Activated CD8-positive, alpha-beta memory T cell treated with anti-CD3 and anti-CD28 coated beads, Interleukin-2, amount 10 ng/mL, durations not matched to agents 7 days and 5 days (primary cell): ENCODE measurements at regions not wholly inside any gene's neighbourhood (a gene's known extent, or its start where the extent isn't known, plus 50 kb on each side); places are given as distances from the start of the nearest gene placed in this dataset.

Source experiments
- ATAC-seq: fragments of 150-1000 bp; cut with Tn5 transposase; one replicate; pipeline ENCODE4 v1.10.0; 2021; ENCODE audit warnings: moderate library complexity
- CTCF ChIA-PET: fragments of 350-600 bp; sonication (Branson Sonifier 250); formaldehyde crosslinking; loops from one replicate; lab custom pipeline; 2021; ENCODE audit warnings: antibody characterized with exemption; lab: Charles Lee
- DNase-seq: peaks from one replicate; pipeline ENCODE4 v3.0.0-alpha.2; 2020
- H3K27ac Mint-ChIP-seq: one replicate; pipeline ENCODE4 v1.8.0; 2021; ENCODE audit warnings: mild to moderate bottlenecking, mixed read lengths
- H3K27me3 Mint-ChIP-seq: one replicate; pipeline ENCODE4 v1.8.0; 2021; ENCODE audit warnings: mixed read lengths
- H3K36me3 Mint-ChIP-seq: one replicate; pipeline ENCODE4 v1.8.0; 2021; ENCODE audit warnings: mild to moderate bottlenecking, mixed read lengths
- H3K4me1 Mint-ChIP-seq: one replicate; pipeline ENCODE4 v1.8.0; 2021; ENCODE audit warnings: mixed read lengths
- H3K4me3 Mint-ChIP-seq: one replicate; pipeline ENCODE4 v1.8.0; 2021; ENCODE audit warnings: mild to moderate bottlenecking, moderate library complexity, mixed read lengths
- H3K9me3 Mint-ChIP-seq: one replicate; pipeline ENCODE4 v1.8.0; 2022; ENCODE audit warnings: low read depth, mixed read lengths

- ATAC-seq (no peak), DNase-seq (no peak)
- no peak overlapping the region for H3K4me3 Mint-ChIP-seq
- H3K27ac Mint-ChIP-seq = no peak overlapping the region
- H3K4me1 Mint-ChIP-seq = no peaks in the 10 kb centered on the region
- CTCF ChIA-PET = no interaction called here
- H3K9me3 Mint-ChIP-seq = no peaks in the 10 kb centered on the region
- H3K36me3 Mint-ChIP-seq = no peaks in the 10 kb centered on the region
- H3K27me3 Mint-ChIP-seq = no peaks in the 10 kb centered on the region
Measured at GRCh38 chr5:167582886-167583285, 708.6 kb upstream of the WWC1 start.

GRCh38 chr5:167585184-167585583, 706.3 kb upstream of the WWC1 start:
- H3K27me3 Mint-ChIP-seq = no peaks in the 10 kb centered on the region
- no peak overlapping the region for H3K27ac Mint-ChIP-seq
- CTCF ChIA-PET = no interaction called here
- DNase-seq (no peak), ATAC-seq (no peak)
- H3K4me1 Mint-ChIP-seq = no peaks in the 10 kb centered on the region
- no peak overlapping the region for H3K4me3 Mint-ChIP-seq
- H3K9me3 Mint-ChIP-seq = no peaks in the 10 kb centered on the region
- no peaks in the 10 kb centered on the region for H3K36me3 Mint-ChIP-seq

DNA sequence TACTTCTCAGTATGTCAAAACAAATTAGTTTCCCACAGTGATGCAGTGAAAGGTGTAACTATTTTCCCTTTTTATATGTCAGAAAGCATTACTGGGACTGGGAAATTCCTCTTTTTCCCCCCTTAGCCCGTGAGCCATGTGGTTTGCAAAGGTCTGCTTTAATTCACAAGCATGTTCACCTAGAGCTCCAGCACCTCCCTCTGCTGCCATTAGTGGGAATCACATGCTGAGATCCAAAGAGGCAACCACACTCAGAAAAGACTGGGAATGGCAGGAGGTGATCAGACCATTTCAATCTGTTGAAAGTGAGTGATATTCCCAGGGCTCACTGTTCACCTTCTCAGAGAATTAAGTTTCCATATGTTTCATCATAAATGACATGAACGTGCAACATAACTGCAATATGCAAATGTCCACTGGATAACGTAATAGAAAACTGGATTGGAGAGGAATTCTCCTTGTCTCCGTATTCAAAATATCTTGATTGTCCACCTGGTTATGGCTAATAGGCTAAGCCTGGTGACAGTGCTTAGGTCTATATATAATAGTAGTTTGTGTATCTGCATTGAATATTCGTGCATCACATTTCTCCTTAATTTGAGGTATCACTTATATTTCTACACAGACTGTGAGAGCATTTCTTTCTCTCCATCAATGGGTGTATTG, 703.5 kb upstream of the WWC1 start:
- H3K36me3 Mint-ChIP-seq = no peaks in the 10 kb centered on the region
- DNase-seq = no peak
- no peaks in the 10 kb centered on the region for H3K27me3 Mint-ChIP-seq
- no peak overlapping the region for H3K27ac Mint-ChIP-seq
- no peak for ATAC-seq
- no peaks in the 10 kb centered on the region for H3K4me1 Mint-ChIP-seq
- no peak overlapping the region for H3K4me3 Mint-ChIP-seq
- H3K9me3 Mint-ChIP-seq = no peaks in the 10 kb centered on the region
- CTCF ChIA-PET = no interaction called here

- DNase-seq = no peak
- no peaks in the 10 kb centered on the region for H3K36me3 Mint-ChIP-seq
- no peaks in the 10 kb centered on the region for H3K9me3 Mint-ChIP-seq
- no peaks in the 10 kb centered on the region for H3K4me1 Mint-ChIP-seq
- no peak for ATAC-seq
- CTCF ChIA-PET = no interaction called here
- H3K4me3 Mint-ChIP-seq = no peak overlapping the region
- H3K27ac Mint-ChIP-seq = no peak overlapping the region
- no peaks in the 10 kb centered on the region for H3K27me3 Mint-ChIP-seq
Measured at GRCh38 chr5:167592114-167592513, 699.3 kb upstream of the WWC1 start.

GRCh38 chr5:167593329-167594060, 698.0 kb upstream of the WWC1 start:
- DNase-seq (no peak), ATAC-seq (no peak)
- no peaks in the 10 kb centered on the region for H3K27me3 Mint-ChIP-seq
- no peaks in the 10 kb centered on the region for H3K36me3 Mint-ChIP-seq
- H3K27ac Mint-ChIP-seq = no peak overlapping the region
- CTCF ChIA-PET = no interaction called here
- peaks cover 1% of the 10 kb centered on the region for H3K9me3 Mint-ChIP-seq
- no peaks in the 10 kb centered on the region for H3K4me1 Mint-ChIP-seq
- H3K4me3 Mint-ChIP-seq = no peak overlapping the region

DNA sequence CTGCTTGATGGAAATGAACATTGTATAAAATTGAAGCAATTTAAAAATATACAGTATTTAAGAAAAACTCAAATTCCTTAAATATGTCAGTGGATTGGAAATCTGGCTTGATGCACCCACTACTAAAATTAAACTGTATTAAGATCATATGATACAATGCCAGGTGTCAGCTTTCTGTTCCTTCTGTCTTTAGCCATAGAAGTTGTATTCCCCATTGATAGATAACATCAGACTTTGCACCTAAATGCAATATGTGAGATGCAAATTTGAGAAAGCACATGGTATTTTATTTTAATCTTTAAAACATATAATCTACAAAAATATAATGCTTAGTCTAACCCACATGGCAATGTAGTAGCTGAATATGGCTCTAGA, 697.4 kb upstream of the WWC1 start:
- Mint-ChIP-seq H3K27me3 (no peaks in the 10 kb centered on the region), H3K9me3 (peaks cover 1% of the 10 kb centered on the region), H3K4me3 (no peak overlapping the region), H3K36me3 (no peaks in the 10 kb centered on the region), H3K4me1 (no peaks in the 10 kb centered on the region), H3K27ac (no peak overlapping the region)
- CTCF ChIA-PET = no interaction called here
- DNase-seq (no peak), ATAC-seq (no peak)

DNA sequence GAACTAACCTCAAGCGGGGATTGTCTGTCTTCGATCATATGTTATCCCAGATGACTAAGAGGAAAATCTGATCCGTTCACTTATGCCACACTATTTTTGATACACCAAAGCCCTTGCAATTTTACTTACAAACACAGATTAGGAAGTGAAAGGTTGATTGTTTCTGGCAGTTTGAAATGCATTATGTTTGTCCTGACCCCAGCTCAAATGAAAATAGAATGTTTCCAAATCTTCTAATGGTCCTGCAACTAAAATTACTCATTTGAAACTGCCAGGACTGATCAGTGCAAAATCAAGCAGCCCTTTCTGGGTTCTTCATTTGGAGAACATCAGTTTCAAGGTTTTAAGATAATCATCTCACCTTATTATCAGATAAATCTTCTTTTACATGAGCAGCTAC, 696.7 kb upstream of the WWC1 start:
- H3K9me3 Mint-ChIP-seq = peaks cover 1% of the 10 kb centered on the region
- H3K27ac Mint-ChIP-seq = no peak overlapping the region
- no peaks in the 10 kb centered on the region for H3K4me1 Mint-ChIP-seq
- H3K27me3 Mint-ChIP-seq = no peaks in the 10 kb centered on the region
- CTCF ChIA-PET = no interaction called here
- DNase-seq = no peak
- no peaks in the 10 kb centered on the region for H3K36me3 Mint-ChIP-seq
- no peak for ATAC-seq
- no peak overlapping the region for H3K4me3 Mint-ChIP-seq

- CTCF ChIA-PET = no interaction called here
- Mint-ChIP-seq H3K4me3 (no peak overlapping the region), H3K36me3 (no peaks in the 10 kb centered on the region), H3K9me3 (peaks cover 1% of the 10 kb centered on the region), H3K27ac (no peak overlapping the region), H3K27me3 (no peaks in the 10 kb centered on the region), H3K4me1 (no peaks in the 10 kb centered on the region)
- DNase-seq (no peak), ATAC-seq (no peak)
Measured at GRCh38 chr5:167595196-167595595, 696.2 kb upstream of the WWC1 start.

DNA sequence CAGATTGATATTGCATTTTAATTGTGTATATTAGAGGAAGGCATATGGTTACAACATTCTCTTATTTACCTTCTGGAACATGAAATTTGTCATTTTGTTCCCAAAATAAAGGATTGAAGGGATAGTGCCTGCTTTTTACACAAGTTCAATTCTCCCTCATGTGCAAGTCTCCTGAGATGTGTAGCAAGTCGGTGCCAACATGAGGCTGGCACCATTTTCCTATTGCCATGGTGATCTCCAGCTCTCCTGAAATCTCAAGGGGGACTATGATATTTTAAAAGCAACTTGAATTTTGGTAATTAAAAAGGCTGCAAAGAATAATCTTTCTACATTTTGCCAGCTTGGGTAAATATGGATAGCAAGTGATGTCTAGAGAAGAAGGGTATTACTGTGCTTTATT, 693.3 kb upstream of the WWC1 start:
- no peaks in the 10 kb centered on the region for H3K36me3 Mint-ChIP-seq
- H3K4me3 Mint-ChIP-seq = no peak overlapping the region
- no peaks in the 10 kb centered on the region for H3K27me3 Mint-ChIP-seq
- no peaks in the 10 kb centered on the region for H3K4me1 Mint-ChIP-seq
- DNase-seq (no peak), ATAC-seq (no peak)
- CTCF ChIA-PET = no interaction called here
- H3K9me3 Mint-ChIP-seq = peaks cover 1% of the 10 kb centered on the region
- no peak overlapping the region for H3K27ac Mint-ChIP-seq

DNA sequence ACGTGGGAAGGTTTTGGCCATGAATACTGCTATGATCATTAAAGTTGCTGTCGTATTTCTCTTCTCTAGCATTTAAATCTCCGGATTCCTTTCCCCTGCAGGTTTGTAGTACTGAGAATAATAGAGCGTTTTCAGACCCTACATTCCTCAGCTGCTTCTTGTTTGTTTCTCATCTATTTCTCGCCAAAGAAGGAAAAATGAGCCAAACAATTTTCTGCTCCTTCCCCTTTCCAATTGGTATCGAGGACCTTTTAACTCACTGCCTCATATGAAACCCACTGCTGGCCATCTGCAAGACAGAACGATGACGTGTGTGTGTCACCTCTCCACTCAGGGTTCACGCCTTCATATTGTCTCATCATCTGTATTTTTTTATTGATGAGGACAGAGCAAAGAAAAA, 689.4 kb upstream of the WWC1 start:
- no peak for DNase-seq
- Mint-ChIP-seq H3K36me3 (no peaks in the 10 kb centered on the region), H3K9me3 (peaks cover 3% of the 10 kb centered on the region), H3K27ac (no peak overlapping the region), H3K4me3 (no peak overlapping the region), H3K4me1 (no peaks in the 10 kb centered on the region), H3K27me3 (no peaks in the 10 kb centered on the region)
- CTCF ChIA-PET = no interaction called here
- no peak for ATAC-seq

DNA sequence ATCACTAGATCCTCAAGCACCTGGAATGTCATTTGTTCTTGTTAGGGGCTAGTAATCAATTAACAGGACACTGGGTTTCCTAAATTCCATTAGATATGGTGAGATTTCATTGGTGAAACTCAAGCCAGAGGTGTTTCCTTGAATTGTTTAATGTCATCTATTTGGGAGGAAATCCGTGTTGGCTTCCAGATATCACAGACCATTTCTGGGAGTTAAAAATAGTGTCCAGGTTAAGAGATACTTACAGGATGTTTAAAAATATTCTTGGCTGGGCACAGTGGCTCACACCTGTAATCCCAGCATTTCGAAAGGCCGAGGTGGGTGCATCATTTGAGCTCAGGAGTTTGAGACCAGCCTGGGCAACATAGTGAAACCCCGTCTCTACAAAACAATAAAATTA, 688.3 kb upstream of the WWC1 start:
- Mint-ChIP-seq H3K4me3 (no peak overlapping the region), H3K27ac (no peak overlapping the region), H3K27me3 (no peaks in the 10 kb centered on the region), H3K36me3 (no peaks in the 10 kb centered on the region), H3K9me3 (peaks cover 2% of the 10 kb centered on the region), H3K4me1 (no peaks in the 10 kb centered on the region)
- CTCF ChIA-PET = no interaction called here
- no peak for DNase-seq
- no peak for ATAC-seq

DNA sequence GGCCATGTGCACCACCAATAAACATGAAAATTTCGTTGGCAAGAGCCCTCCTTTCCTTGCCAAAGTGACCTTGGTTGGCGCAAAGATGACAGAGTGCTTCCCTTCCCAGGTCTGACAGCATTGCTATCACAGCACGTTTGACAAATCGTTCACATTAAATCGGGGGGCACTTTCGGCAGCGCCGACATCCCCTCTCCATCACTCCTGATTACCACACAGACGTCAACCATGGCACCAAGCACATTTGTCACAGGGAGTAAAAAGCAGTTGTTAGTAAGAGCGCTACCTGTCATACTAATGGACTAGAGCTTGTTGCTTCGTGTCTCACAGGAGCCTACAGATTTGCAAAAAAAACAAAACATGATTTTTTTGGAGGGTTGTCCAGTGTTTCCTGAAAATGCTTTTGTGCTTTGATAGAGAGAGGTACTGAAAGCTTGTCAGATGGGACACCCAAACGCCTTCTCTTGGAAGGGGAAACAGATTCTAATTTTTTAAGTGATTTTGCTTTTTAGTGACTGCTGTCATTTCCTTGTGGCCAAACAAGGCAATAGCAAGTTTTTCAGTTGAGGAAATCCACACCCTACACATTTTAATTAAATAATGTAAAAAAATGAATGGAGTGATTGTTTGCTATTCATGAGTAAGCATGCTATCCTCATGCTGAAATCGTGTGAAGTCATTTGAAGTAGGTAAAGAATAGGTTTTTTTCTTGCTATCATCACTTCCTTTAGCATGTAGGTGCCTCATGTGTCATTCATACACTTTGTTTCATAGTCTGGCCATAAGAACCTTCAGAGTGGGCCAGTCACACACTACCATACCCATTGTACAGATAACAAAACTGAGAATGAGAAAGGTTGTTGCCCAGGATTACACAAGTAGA, 682.8 kb upstream of the WWC1 start:
- Mint-ChIP-seq H3K27ac (no peak overlapping the region), H3K4me3 (no peak overlapping the region), H3K27me3 (no peaks in the 10 kb centered on the region), H3K4me1 (no peaks in the 10 kb centered on the region), H3K9me3 (peaks cover 6% of the 10 kb centered on the region), H3K36me3 (no peaks in the 10 kb centered on the region)
- ATAC-seq = no peak
- CTCF ChIA-PET = no interaction called here
- DNase-seq = no peak

GRCh38 chr5:167614294-167615021, 677.0 kb upstream of the WWC1 start:
- Mint-ChIP-seq H3K4me1 (no peaks in the 10 kb centered on the region), H3K27me3 (no peaks in the 10 kb centered on the region), H3K9me3 (peaks cover 4% of the 10 kb centered on the region), H3K4me3 (no peak overlapping the region), H3K36me3 (no peaks in the 10 kb centered on the region), H3K27ac (no peak overlapping the region)
- CTCF ChIA-PET = no interaction called here
- no peak for DNase-seq
- ATAC-seq = no peak
